Left renal pelvis (tissue), 4 donors: ENCODE measurements at regions not wholly inside any gene's neighbourhood (a gene's known extent, or its start where the extent isn't known, plus 50 kb on each side); places are given as distances from the start of the nearest gene placed in this dataset.

Experiments used
- DNase-seq, 4 donors: peaks; one replicate each; pipeline ENCODE4 v3.0.0-alpha.2; 2013; ENCODE audit warnings: low read depth in 4 of 4, low spot score in 3 of 4

- DNase-seq: no peak
Measured at GRCh38 chr11:128367573-128367972, 219.8 kb downstream of the ETS1 start.

DNA sequence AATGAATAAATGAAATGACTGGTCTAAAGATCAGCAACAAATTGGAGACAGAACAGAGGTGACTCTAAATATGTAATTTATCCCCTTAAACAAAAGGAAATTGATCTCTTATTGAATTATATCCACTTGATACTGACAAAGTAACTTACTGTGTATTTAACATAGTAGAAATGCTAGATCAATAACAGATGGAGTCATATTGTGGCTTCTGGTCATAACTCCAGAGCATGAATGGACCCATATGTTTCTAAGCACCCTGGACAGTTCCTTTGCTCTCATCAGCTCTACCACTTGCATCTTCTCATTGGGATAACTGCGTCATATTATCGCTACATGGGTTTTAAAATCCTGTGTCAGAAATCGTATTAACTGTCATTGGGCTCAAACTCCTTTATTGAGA, 222.3 kb downstream of the ETS1 start:
- peak in 1 of 4 donors; percentile 59 for DNase-seq

DNA sequence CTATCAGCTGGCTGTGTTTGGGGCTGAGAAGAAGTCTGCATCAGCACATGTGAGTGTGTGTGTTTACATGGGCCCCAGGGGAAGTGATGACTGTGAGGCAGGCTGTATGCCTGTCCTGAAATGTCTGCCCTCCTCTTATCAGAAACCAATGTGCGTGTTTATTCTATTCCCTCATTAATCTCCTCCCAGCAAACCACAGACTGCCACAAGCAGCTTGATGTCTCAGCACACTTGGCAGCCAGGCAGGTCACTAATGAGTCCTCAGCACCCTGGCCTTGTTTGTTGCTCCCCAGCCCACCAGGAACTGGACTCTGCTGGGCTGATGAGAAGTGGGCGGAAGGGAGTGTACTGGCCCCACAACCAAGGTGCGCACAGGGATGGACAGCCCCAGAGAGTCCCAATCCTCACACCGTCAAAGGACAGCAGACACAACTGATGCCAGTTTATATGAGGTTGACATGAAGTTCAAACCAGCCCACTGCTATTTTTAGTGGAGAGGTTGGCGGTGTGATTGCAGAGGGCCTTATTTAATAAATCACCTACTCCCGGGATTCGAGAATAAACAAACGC, 225.8 kb downstream of the ETS1 start:
- no peak for DNase-seq

- no peak for DNase-seq
Measured at GRCh38 chr11:128359515-128359914, 227.8 kb downstream of the ETS1 start.

GRCh38 chr11:128357073-128357472, 230.3 kb downstream of the ETS1 start:
- no peak for DNase-seq

GRCh38 chr11:128355558-128355957, 231.8 kb downstream of the ETS1 start:
- DNase-seq: no peak

DNA sequence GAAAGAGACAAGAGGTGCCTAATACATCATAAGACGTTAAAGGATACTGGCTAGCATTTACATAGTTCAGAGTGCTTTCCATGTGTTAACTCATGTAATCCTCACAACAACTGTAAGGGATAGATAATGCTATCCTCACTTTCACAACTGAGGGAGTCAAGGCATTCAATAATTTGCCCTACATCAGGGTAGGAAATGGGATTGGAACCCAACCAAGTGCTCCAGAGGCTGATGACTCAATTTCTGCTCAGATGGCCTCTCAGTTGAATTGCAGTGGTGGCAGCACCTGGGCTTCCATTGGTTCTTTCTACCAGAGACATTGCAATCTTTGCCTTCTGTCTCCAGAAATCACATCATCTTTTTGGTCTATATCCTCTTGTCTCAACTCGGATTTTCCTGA, 232.9 kb downstream of the ETS1 start:
- DNase-seq: no peak

GRCh38 chr11:128351168-128351567, 236.2 kb downstream of the ETS1 start:
- no peak for DNase-seq

DNA sequence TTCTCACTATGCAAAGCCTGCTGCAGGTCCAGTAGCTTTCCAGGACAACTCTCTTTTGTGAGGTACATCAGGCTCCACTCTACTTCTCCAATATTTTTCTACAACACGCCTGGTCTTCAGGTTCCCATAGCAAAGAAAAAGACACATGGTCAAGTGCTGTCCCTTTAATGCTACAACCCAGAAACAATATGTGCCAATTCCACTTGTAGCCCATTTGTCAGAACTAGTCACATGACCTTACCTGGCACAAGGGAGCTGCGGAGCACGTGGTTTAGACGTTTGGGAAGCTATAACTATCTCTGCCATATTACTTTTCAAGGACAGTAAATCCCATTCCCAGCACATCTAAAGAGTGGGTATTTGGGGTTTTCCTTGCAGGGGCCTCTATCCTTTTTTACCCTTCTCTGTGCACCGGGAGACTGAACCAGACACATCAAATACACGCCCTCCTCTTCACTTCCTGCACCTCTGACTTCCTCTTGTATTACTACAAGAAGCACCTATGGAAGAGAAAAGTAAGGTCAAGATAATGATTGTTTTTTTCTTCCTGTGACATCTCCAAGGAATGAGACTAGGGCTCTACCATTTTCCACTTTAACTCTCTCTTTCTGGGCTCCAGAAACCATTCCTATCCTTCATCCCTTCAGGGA, 237.6 kb downstream of the ETS1 start:
- DNase-seq: no peak

DNA sequence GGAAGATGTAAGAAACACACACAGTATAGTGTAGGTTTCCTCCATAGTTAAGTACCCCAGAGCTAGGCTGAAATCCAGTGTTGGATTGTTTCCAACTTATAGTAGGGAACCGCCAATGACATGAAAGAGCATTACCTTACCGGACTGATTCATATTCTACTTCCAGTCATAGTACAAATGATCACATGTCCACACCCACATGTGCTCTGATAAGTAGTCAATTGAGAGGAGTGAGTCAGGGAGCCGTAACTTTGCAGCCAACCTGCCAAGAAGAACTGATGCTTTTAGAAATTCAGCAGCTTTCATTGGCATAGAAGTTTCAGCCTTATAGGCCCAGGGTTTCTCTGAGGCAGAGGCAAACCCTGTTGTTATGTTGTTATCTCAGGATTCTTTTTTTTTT, 240.6 kb downstream of the ETS1 start:
- no peak for DNase-seq

DNA sequence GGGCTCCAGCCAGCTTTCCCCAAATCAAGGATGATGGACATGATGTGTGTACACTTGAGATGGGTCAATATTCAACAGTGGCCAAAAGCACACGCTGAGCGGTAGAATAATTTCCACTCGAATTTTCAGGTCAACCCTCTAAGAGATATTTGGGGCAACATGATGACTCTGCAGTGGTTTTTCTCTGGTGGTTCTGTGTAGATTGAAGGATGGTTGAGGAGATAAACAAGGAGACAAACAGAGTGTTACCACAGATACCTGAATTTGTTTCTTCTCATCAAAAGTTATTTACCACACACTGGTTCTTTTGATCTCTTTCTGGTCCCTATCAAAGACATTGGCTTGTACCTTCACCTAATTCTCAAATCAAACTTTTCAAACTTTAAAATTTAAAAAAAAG, 242.0 kb downstream of the ETS1 start:
- DNase-seq: no peak

GRCh38 chr11:128343870-128344269, 243.5 kb downstream of the ETS1 start:
- DNase-seq: no peak

DNA sequence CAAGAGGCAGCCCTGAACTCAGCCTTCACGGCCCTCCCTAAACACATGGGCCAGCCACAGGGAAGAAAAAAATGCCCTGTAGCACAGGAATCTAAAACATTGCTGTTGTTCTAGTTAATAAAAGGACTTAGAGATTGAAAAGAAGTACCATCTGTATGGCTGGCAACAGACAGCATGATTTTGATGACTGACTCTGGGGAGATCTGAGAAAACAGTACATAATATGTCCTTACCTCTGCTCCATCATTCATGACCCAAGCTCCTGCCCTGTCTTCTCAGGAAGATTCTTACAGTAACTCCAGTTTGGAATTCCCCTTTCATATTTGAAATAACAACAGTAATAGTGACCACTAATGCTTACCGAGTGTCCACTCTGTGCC, 244.2 kb downstream of the ETS1 start:
- no peak for DNase-seq

DNA sequence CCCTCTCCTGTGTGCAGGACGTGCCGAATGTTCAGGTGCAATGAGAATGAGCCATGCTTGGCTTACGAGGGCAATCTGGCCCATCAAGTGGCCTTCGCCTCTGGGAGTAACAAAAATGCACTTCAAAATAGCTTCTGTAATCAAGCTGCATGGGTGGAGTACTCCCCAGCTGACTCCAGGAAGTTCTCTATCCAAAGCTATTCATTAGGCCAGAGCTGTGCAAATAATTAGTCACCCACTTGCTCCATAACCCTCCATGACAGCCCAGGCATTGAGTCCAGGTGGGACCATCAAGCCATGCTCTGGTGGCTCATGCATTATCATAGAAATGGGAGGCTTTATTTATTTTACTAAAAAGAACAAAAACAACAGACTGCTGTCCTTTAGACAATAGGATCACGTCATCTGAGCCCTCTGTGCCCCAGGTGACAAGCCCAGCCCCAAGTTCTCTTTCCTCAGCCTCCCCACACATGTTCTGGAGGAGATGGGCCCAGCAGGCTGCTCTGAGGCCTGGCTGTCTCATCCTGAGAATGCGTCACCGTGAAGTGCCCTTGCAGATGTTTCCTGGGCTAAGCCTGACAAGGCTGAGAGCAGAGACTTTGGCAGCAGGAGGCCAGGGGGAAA, 244.7 kb downstream of the ETS1 start:
- DNase-seq: no peak

GRCh38 chr11:128341280-128342248, 245.8 kb downstream of the ETS1 start:
- no peak for DNase-seq

DNA sequence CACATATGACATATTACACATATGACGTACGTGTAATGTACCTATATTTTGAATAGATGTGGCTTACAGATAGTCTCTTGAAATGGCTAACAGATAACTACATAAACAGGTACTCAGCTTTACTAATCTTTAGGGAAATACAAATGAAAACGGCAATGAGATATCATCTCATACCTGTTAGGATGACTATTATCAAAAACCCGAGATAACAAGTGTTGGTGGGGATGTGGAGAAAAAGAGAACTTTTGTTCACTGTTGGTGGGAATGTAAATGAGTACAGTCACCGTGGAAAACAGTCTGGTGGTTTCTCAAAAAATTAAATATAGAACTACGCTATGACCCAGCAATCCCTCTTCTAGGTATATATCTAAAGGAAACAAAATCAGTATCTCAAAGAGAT, 247.6 kb downstream of the ETS1 start:
- no peak for DNase-seq

GRCh38 chr11:128338811-128339210, 248.5 kb downstream of the ETS1 start:
- DNase-seq: no peak

- DNase-seq: no peak
Measured at GRCh38 chr11:128336203-128336602, 251.2 kb downstream of the ETS1 start.

DNA sequence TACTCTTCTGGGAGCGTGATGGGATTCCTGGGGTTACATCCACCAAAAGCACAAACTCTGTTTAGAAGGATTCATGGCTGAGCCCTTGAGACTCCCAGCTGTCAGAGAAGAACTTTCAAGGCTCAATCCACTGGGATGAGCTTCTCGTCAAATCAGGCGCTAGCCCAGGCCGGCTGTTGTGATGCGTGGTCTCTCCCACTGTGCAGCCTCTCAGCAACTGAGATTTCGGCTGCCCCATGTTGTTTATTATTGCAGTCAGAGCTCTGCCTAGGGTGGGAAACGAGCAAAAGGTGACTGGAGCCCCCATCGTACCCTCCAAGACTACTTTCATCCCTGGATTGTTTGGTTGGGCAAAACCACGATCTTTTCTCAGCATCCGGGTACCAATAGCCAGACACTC, 251.6 kb downstream of the ETS1 start:
- no peak for DNase-seq

DNA sequence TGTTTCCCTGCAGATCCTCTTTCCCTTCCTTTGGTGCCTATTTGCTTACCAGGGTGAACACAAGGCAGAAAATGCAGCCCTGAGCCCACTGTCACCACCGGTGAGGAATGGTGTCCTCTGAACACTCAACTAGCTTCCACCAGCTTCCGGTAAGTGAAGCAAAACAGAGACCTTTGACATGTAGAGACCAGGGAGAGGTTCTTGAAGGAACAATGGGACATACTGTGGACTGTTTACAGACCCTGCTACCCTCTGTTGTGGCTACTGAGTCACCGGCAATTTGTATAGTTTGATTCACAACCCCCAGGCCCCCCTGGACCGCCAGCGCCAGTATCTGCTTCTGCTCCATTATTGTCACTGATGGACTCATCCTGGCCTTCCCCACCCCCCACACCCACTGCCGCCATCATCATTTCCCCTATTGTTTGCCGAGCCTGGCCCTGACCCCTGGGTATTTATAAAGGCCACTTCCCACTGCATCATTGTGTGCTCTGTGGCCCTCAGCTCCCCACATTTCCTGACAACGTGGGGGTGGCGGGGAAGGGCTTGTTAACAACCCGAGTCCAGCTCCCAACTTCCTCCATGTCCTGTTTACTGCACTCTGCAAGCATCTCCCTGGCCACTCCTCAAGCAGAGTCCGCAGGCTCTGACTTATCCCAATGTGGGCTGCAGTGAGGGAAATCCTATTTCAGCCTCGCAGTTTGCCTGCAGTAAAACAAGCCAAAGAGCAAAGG, 252.9 kb downstream of the ETS1 start:
- no peak for DNase-seq

DNA sequence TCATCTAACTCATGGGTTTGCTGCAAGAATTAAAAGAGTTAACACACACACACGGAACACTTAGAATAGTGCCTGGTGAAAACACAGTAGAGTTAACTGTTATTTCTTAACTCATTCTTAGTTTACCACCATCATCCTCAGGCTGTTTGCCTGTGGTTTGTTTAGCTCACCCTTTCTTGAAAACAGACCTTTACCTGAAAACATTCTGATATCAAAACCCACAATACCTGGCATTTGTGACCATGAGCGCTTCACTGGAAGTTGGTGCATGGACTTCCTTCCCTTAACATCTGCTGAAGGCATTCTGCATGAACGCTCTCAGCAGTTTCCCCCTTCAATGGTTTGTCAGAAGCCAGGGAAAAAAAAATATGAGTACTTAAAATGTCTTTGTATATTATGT, 256.0 kb downstream of the ETS1 start:
- no peak for DNase-seq
